Heart left ventricle (tissue), 13 donors: ENCODE measurements at regions not wholly inside any gene's neighbourhood (a gene's known extent, or its start where the extent isn't known, plus 50 kb on each side); places are given as distances from the start of the nearest gene placed in this dataset.

Source experiments
- CTCF ChIP-seq, 12 donors: fragments of 200-600 bp; sonication (generic) in 4 of 12; IDR thresholded peaks; one replicate each; pipeline versions ENCODE4 v1.5.0 to v1.8.0; 2018 to 2022; ENCODE audit warnings: antibody characterized with exemption in 12 of 12, mild to moderate bottlenecking in 5 of 12
- POLR2A ChIP-seq, 2 donors: fragments of 450-650 bp; IDR thresholded peaks; one replicate each; pipeline ENCODE4 v1.6.1; 2017; ENCODE audit warnings: antibody characterized with exemption in 2 of 2, mild to moderate bottlenecking in 2 of 2, moderate library complexity in 2 of 2
- donor health status: ischemic (EF 13 %, LVEDD 7.1; RV severe dilation, severe dysfunction).
- donor health status: DM: no; HTN: yes; CAD: no.
- donor health status: DM: no; HTN: no; CAD: no.
- donor health status: ischemic (EF 25% LVEDD 6.9; RV normal size, moderate dysfunction).
- donor health status: ischemic (EF 25% LVEDD 5.7; RV mildly dilated, moderate dysfunction).
- donor health status: ischemic (EF 35%, LVEDD 5.7; RV mildly dilated, moderate dysfunction).
- donor health status: nonischemic (EF 11% LVEDD 7.7; RV severe dilation, severe dysfunction).
- donor health status: DM: yes; HTN: yes; CAD: no.
- donor health status: PGD.
- donor health status: ischemic (EF 29% LVEDD 5.4; RV normal size, mild dysfunction).
- donor health status: nonischemic (EF 23%, LVEDD 6.1; RV moderate dilation, normal function).

GRCh38 chr3:166510382-166510781 is 673.2 kb upstream of the BCHE start:
- TF ChIP-seq CTCF (IDR thresholded peaks at IDR 0.05) (no peak), POLR2A (IDR thresholded peaks at IDR 0.05) (no peak)
